D721Med (cell line): ENCODE measurements at regions not wholly inside any gene's neighbourhood (a gene's known extent, or its start where the extent isn't known, plus 50 kb on each side); places are given as distances from the start of the nearest gene placed in this dataset.
"Not testable (repeated sequence)": the region's sequence is repeated elsewhere in the genome, so short reads cannot be mapped to it uniquely, and the experiment has no call there.

Experiments used
- DNase-seq: peaks from one replicate; pipeline ENCODE4 v3.0.0; 2011; ENCODE audit warnings: low spot score; ENCODE audit not compliant: insufficient read length
- FAIRE-seq: peaks from 2 replicates; lab custom pipeline; 2011; peaks lifted over from hg19 to GRCh38; lab: Jason Lieb, UNC
- TF ChIP-seq, protein P1 (sequence below): IDR thresholded peaks from 2 replicates; pipeline ENCODE4 v1.5.1; 2012; ENCODE audit warnings: mild to moderate bottlenecking, control low read depth; ENCODE audit not compliant: insufficient read depth; ENCODE audit errors: missing control alignments

DNA sequence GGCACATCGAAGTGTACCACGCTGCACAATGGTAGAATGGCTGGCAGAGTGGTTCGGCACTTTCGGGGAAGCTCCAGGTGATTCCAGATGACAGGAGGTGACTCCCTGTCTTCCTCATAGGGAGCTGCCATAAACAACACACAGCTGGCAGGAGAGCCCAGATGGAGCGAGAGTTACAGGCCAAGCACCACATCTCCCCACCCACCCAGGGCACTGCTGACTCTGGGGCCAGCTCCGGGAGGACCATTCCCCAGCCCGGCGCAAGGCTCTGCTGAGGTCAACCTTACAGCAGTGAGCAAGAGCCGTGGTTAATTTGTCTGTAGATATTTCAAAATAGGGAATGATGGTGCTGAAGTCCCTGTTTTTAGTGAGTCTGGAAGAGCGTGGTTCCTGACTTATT is 78.8 kb upstream of the HMGXB4 start:
- DNase-seq, result no peak

DNA sequence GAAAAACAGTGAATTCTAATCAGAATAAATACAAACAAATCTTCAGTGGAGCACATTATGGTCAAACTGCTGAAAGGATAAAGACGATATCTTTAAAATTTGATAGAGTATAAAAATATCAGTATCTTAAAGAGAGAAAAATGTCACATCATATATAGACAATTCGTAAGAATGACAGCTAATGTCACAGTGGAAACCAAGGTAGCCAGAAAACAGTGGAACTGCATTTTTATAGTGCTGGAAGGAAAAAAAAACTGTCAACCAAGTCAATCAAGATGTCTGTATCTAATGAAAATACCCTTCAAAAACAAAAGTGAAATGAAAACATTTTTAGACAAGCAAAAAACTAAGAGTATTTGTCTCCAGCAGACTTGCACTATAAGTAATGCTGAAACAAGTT is 73.4 kb upstream of the HMGXB4 start:
- TF ChIP-seq, protein P1, sequence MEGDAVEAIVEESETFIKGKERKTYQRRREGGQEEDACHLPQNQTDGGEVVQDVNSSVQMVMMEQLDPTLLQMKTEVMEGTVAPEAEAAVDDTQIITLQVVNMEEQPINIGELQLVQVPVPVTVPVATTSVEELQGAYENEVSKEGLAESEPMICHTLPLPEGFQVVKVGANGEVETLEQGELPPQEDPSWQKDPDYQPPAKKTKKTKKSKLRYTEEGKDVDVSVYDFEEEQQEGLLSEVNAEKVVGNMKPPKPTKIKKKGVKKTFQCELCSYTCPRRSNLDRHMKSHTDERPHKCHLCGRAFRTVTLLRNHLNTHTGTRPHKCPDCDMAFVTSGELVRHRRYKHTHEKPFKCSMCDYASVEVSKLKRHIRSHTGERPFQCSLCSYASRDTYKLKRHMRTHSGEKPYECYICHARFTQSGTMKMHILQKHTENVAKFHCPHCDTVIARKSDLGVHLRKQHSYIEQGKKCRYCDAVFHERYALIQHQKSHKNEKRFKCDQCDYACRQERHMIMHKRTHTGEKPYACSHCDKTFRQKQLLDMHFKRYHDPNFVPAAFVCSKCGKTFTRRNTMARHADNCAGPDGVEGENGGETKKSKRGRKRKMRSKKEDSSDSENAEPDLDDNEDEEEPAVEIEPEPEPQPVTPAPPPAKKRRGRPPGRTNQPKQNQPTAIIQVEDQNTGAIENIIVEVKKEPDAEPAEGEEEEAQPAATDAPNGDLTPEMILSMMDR, result no peak
- FAIRE-seq (no peak), DNase-seq (no peak)

More for the DNA sequence above, 78.8 kb upstream of the HMGXB4 start:
- FAIRE-seq, result no peak
- TF ChIP-seq, protein P1, result no peak

DNA sequence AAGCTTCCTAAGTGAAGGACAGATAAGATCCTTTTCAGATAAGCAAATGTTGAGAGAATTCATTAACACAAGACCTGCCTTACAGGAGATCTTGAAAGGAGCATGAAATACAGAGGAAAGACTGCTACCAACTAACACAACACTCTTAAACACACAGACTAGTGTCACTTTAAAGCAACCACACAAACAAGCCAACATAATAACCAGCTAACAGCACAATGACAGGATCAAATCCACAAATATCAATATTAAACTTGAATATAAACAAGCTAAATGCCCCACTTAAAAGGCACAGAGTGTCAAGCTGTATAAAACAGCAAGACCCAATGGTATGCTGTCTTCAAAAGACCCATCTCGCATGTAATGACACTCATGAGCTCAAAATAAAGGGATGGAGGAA is 70.8 kb upstream of the HMGXB4 start:
- DNase-seq, result no peak
- FAIRE-seq, result no peak
- TF ChIP-seq, protein P1, result no peak

DNA sequence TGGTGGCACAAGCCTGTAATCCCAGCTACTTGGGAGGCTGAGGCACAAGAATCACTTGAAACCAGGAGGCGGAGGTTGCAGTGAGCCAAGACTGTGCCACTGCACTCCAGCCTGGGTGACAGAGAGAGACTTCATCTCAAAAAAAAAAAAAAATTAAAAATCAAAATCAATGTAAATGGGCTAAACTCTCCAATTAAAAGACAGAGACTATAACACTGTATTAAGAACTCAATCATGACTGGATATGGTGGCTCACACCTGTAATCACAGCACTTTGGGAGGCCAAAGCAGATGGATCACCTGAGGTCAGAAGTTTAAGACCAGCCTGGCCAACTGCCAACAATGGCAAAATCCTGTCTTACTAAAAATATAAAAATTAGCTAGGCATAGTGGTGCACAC is 68.4 kb upstream of the HMGXB4 start:
- FAIRE-seq, result not testable (repeated sequence)

DNA sequence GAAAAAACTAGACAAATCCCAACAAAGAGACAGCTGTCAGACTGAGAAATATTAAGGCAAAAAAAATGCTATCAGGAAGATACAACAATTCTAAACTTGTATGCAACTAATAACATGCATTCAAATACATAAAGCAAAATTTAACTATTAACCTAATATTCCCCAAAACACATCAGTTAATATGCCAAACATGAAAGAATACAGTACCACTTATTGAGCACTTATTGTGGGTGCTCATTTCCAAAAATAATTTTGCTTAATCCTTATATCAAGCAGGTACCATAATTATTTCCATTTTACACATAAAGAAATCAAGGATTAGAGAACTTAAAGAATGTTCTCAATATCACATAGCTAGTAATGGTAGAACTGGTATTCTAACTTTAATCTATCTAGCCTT is 67.7 kb upstream of the HMGXB4 start:
- FAIRE-seq (no peak), DNase-seq (no peak)
- TF ChIP-seq, protein P1, result no peak

More for the DNA sequence above, 68.4 kb upstream of the HMGXB4 start:
- DNase-seq, result not testable (repeated sequence)

DNA sequence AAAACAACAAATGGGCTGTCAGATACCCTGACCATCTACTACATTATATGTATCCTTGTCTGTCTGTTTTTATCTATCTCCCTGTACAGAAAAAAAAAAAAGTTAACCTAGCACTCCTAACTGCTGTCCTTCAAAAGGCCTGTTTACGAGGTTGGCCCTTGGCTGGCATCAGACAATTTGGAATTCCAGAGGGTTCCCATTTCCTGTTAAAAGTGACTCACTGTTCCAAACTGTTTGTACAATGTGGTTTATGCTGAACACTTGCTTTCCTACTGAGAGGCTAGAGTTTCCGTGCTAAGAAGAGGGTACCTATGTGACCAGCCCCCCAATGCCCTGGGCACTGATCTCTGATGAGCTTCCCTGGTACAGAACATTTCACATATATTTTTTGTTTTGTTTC is 65.9 kb upstream of the HMGXB4 start:
- TF ChIP-seq, protein P1, result no peak
- DNase-seq, result no peak
- FAIRE-seq, result no peak

DNA sequence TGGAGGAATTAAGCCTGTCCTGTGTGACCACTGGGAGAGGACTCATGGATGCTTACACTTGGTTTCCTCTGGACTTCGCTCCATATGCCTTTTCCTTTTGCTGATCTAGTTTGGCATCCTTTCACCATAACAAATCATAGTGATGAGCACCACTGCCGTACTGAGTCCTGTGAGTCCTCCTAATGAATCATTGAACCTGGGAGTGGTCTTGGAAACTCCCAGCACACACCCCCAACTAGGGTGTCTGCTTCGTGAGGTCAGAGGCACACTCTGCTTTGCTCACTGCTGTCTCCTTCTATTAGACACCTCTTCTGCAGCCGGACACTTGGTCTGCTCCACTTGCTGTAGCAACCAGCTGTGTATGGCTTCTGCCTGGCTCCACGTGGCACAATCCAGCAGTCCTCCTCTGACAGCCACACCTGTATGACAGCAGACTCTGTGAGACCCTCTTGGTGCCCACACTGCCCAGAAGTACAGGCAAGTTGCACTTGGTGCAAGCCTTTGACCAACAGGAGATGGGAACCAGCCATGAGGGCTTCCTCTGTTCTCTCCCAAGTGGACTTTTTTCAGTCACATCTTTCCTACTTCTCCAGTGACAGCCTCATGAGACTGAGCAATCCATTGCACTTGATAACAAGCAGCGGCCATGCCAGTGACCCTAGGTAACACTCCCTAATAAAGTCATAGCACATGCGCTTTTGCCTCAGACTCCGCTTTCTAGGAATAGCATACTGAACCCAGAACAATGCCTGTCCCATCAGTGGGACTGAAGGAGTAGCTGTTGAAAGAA is 65.0 kb upstream of the HMGXB4 start:
- DNase-seq, result no peak
- FAIRE-seq, result no peak
- TF ChIP-seq, protein P1, result no peak
